Naive thymus-derived CD4-positive, alpha-beta T cell (primary cell): ENCODE measurements at regions not wholly inside any gene's neighbourhood (a gene's known extent, or its start where the extent isn't known, plus 50 kb on each side); places are given as distances from the start of the nearest gene placed in this dataset.

Source experiments
- ATAC-seq: fragments of 150-1000 bp; cut with Tn5 transposase; 2 replicates; pipeline ENCODE4 v1.10.0; 2021; ENCODE audit warnings: mild to moderate bottlenecking, moderate library complexity
- CTCF ChIA-PET: fragments of 350-600 bp; sonication (Branson Sonifier 250); formaldehyde crosslinking; loops from one replicate; lab custom pipeline; 2021; ENCODE audit warnings: antibody characterized with exemption; lab: Charles Lee
- POLR2A ChIA-PET: fragments of 350-600 bp; sonication (Branson Sonifier 250); formaldehyde crosslinking; loops from one replicate; lab custom pipeline; 2021; ENCODE audit warnings: antibody characterized with exemption, inconsistent platforms; lab: Charles Lee
- DNase-seq, 9 donors: peaks; one replicate each; pipeline versions ENCODE4 v3.0.0 to v3.0.0-alpha.2; 2020 to 2022; ENCODE audit warnings: mixed read lengths in 1 of 9
- H3K27ac ChIP-seq: one replicate; pipeline ENCODE4 v1.7.0; 2013; ENCODE audit warnings: mild to moderate bottlenecking, low read depth, low read length, moderate library complexity
- H3K27me3 ChIP-seq, 2 donors: one replicate each; pipeline ENCODE4 v1.7.0; 2013; ENCODE audit warnings: low read length in 2 of 2, mild to moderate bottlenecking in 2 of 2, moderate library complexity in 2 of 2; ENCODE audit not compliant: control insufficient read depth in 2 of 2, insufficient read depth in 2 of 2
- H3K36me3 ChIP-seq, 3 experiments: 1 replicate in 2 of 3; 2 replicates in 1 of 3; pipeline ENCODE4 v1.7.0; 2013; ENCODE audit warnings: low read length in 3 of 3, mild to moderate bottlenecking in 3 of 3, moderate library complexity in 1 of 3; ENCODE audit not compliant: insufficient read depth in 3 of 3, control insufficient read depth in 2 of 3
- H3K4me1 ChIP-seq, 2 donors: one replicate each; pipeline ENCODE4 v1.7.0; 2013; ENCODE audit warnings: low read length in 2 of 2, mild to moderate bottlenecking in 2 of 2, moderate library complexity in 1 of 2; ENCODE audit not compliant: control insufficient read depth in 2 of 2, insufficient read depth in 2 of 2
- H3K4me3 ChIP-seq: 2 replicates; pipeline ENCODE4 v1.7.0; 2013; ENCODE audit warnings: mild to moderate bottlenecking, low read length
- H3K9me3 ChIP-seq, 3 experiments: 1 replicate in 2 of 3; 2 replicates in 1 of 3; pipeline ENCODE4 v1.7.0; 2013; ENCODE audit warnings: low read length in 3 of 3; ENCODE audit not compliant: control insufficient read depth in 2 of 3
- H3K27ac Mint-ChIP-seq, 9 donors: one replicate each; pipeline ENCODE4 v1.8.0; 2020 to 2022; ENCODE audit warnings: mixed read lengths in 9 of 9, mild to moderate bottlenecking in 8 of 9, moderate library complexity in 5 of 9, inconsistent platforms in 2 of 9
- H3K27me3 Mint-ChIP-seq, 5 donors: one replicate each; pipeline ENCODE4 v1.8.0; 2021 to 2022; ENCODE audit warnings: mixed read lengths in 5 of 5, mild to moderate bottlenecking in 1 of 5
- H3K36me3 Mint-ChIP-seq, 5 donors: one replicate each; pipeline ENCODE4 v1.8.0; 2020 to 2022; ENCODE audit warnings: mixed read lengths in 5 of 5, mild to moderate bottlenecking in 3 of 5, inconsistent platforms in 1 of 5
- H3K4me1 Mint-ChIP-seq, 7 donors: one replicate each; pipeline ENCODE4 v1.8.0; 2020 to 2022; ENCODE audit warnings: mixed read lengths in 7 of 7, mild to moderate bottlenecking in 3 of 7, inconsistent platforms in 1 of 7
- H3K4me3 Mint-ChIP-seq, 10 donors: one replicate each; pipeline ENCODE4 v1.8.0; 2020 to 2022; ENCODE audit warnings: mild to moderate bottlenecking in 10 of 10, mixed read lengths in 10 of 10, moderate library complexity in 6 of 10, inconsistent platforms in 2 of 10
- H3K9me3 Mint-ChIP-seq, 11 donors: one replicate each; pipeline ENCODE4 v1.8.0; 2020 to 2022; ENCODE audit warnings: mixed read lengths in 11 of 11, mild to moderate bottlenecking in 4 of 11, inconsistent platforms in 1 of 11, moderate library complexity in 1 of 11
- intact Hi-C, 2 donors: fragments of 100-400 bp; cut with micrococcal nuclease; formaldehyde crosslinking; loops; one replicate each; pipeline ENCODE4 v1.15.1; 2023

- Mint-ChIP-seq H3K27me3 (no peaks in the 10 kb centered on the region), H3K4me3 (no peak overlapping the region), H3K9me3 (peaks cover 0 to 24% (median 5%) of the 10 kb centered on the region in 11 donors), H3K27ac (no peak overlapping the region), H3K36me3 (no peaks in the 10 kb centered on the region), H3K4me1 (no peaks in the 10 kb centered on the region)
- Histone ChIP-seq H3K27me3 (no peaks in the 10 kb centered on the region), H3K9me3 (no peaks in the 10 kb centered on the region), H3K36me3 (no peaks in the 10 kb centered on the region), H3K27ac (no peak overlapping the region), H3K4me3 (no peak overlapping the region), H3K4me1 (no peaks in the 10 kb centered on the region)
- intact Hi-C loops: no loop called here
- DNase-seq (no peak), ATAC-seq (no peak)
- CTCF ChIA-PET: no interaction called here
- POLR2A ChIA-PET: no interaction called here
Observed at GRCh38 chr6:145483191-145483996, 251.9 kb downstream of the EPM2A start.

GRCh38 chr6:145485288-145485687 is 250.0 kb downstream of the EPM2A start:
- POLR2A ChIA-PET: no interaction called here
- peaks cover 0 to 13% (median 2%) of the 10 kb centered on the region in 11 donors for H3K9me3 Mint-ChIP-seq
- no peaks in the 10 kb centered on the region for H3K36me3 ChIP-seq
- ATAC-seq (no peak), DNase-seq (no peak)
- no peaks in the 10 kb centered on the region for H3K27me3 ChIP-seq
- H3K9me3 ChIP-seq: no peaks in the 10 kb centered on the region
- H3K27me3 Mint-ChIP-seq: no peaks in the 10 kb centered on the region
- intact Hi-C loops: no loop called here
- no peak overlapping the region for H3K27ac ChIP-seq
- CTCF ChIA-PET: no interaction called here
- H3K4me1 Mint-ChIP-seq: no peaks in the 10 kb centered on the region
- H3K27ac Mint-ChIP-seq: no peak overlapping the region
- no peak overlapping the region for H3K4me3 Mint-ChIP-seq
- H3K4me1 ChIP-seq: no peaks in the 10 kb centered on the region
- H3K4me3 ChIP-seq: no peak overlapping the region
- H3K36me3 Mint-ChIP-seq: no peaks in the 10 kb centered on the region

GRCh38 chr6:145486306-145486705 is 249.0 kb downstream of the EPM2A start:
- Mint-ChIP-seq H3K27me3 (no peaks in the 10 kb centered on the region), H3K9me3 (peaks cover 0 to 17% (median 4%) of the 10 kb centered on the region in 11 donors), H3K4me3 (no peak overlapping the region), H3K36me3 (no peaks in the 10 kb centered on the region), H3K27ac (no peak overlapping the region), H3K4me1 (no peaks in the 10 kb centered on the region)
- DNase-seq (no peak), ATAC-seq (no peak)
- CTCF ChIA-PET: no interaction called here
- no peaks in the 10 kb centered on the region for H3K9me3 ChIP-seq
- H3K36me3 ChIP-seq: no peaks in the 10 kb centered on the region
- H3K4me1 ChIP-seq: no peaks in the 10 kb centered on the region
- H3K27ac ChIP-seq: no peak overlapping the region
- POLR2A ChIA-PET: no interaction called here
- intact Hi-C loops: no loop called here
- no peaks in the 10 kb centered on the region for H3K27me3 ChIP-seq
- H3K4me3 ChIP-seq: no peak overlapping the region

GRCh38 chr6:145489583-145489982 is 245.7 kb downstream of the EPM2A start:
- H3K36me3 Mint-ChIP-seq: no peaks in the 10 kb centered on the region
- intact Hi-C loops: no loop called here
- no peaks in the 10 kb centered on the region for H3K4me1 Mint-ChIP-seq
- Histone ChIP-seq H3K9me3 (no peaks in the 10 kb centered on the region), H3K4me1 (no peaks in the 10 kb centered on the region), H3K4me3 (no peak overlapping the region), H3K27me3 (no peaks in the 10 kb centered on the region), H3K36me3 (no peaks in the 10 kb centered on the region), H3K27ac (no peak overlapping the region)
- peaks cover 0 to 29% (median 7%) of the 10 kb centered on the region in 11 donors for H3K9me3 Mint-ChIP-seq
- no peak overlapping the region for H3K27ac Mint-ChIP-seq
- ATAC-seq (no peak), DNase-seq (no peak)
- H3K27me3 Mint-ChIP-seq: no peaks in the 10 kb centered on the region
- H3K4me3 Mint-ChIP-seq: no peak overlapping the region
- ChIA-PET CTCF (no interaction called here), POLR2A (no interaction called here)

GRCh38 chr6:145490068-145490467 is 245.3 kb downstream of the EPM2A start:
- Mint-ChIP-seq H3K4me1 (no peaks in the 10 kb centered on the region), H3K27ac (no peak overlapping the region), H3K9me3 (peaks cover 0 to 27% (median 8%) of the 10 kb centered on the region in 11 donors), H3K4me3 (no peak overlapping the region), H3K27me3 (no peaks in the 10 kb centered on the region), H3K36me3 (no peaks in the 10 kb centered on the region)
- no peak overlapping the region for H3K27ac ChIP-seq
- no peaks in the 10 kb centered on the region for H3K4me1 ChIP-seq
- no peaks in the 10 kb centered on the region for H3K9me3 ChIP-seq
- ChIA-PET CTCF (no interaction called here), POLR2A (no interaction called here)
- no peak overlapping the region for H3K4me3 ChIP-seq
- no peaks in the 10 kb centered on the region for H3K36me3 ChIP-seq
- no peaks in the 10 kb centered on the region for H3K27me3 ChIP-seq
- DNase-seq (no peak), ATAC-seq (no peak)
- intact Hi-C loops: no loop called here

GRCh38 chr6:145491126-145491525 is 244.2 kb downstream of the EPM2A start:
- H3K4me3 ChIP-seq: no peak overlapping the region
- POLR2A ChIA-PET: no interaction called here

GRCh38 chr6:145497006-145497405 is 238.3 kb downstream of the EPM2A start:
- ChIA-PET CTCF (no interaction called here), POLR2A (no interaction called here)

More at GRCh38 chr6:145491126-145491525, 244.2 kb downstream of the EPM2A start:
- intact Hi-C loops: no loop called here
- CTCF ChIA-PET: no interaction called here
- Mint-ChIP-seq H3K4me1 (no peaks in the 10 kb centered on the region), H3K36me3 (no peaks in the 10 kb centered on the region), H3K27ac (no peak overlapping the region), H3K9me3 (peaks cover 3 to 23% (median 11%) of the 10 kb centered on the region in 11 donors), H3K4me3 (no peak overlapping the region), H3K27me3 (peaks cover 0 to 3% (median 0%) of the 10 kb centered on the region in 5 donors)
- no peak for ATAC-seq
- Histone ChIP-seq H3K27ac (no peak overlapping the region), H3K36me3 (no peaks in the 10 kb centered on the region), H3K4me1 (no peaks in the 10 kb centered on the region), H3K27me3 (no peaks in the 10 kb centered on the region), H3K9me3 (no peaks in the 10 kb centered on the region)
- DNase-seq: no peak

More at GRCh38 chr6:145497006-145497405, 238.3 kb downstream of the EPM2A start:
- Mint-ChIP-seq H3K9me3 (peaks cover 0 to 31% (median 16%) of the 10 kb centered on the region in 11 donors), H3K27ac (no peak overlapping the region), H3K4me3 (no peak overlapping the region), H3K4me1 (no peaks in the 10 kb centered on the region), H3K27me3 (peaks cover 0 to 15% (median 4%) of the 10 kb centered on the region in 5 donors), H3K36me3 (no peaks in the 10 kb centered on the region)
- intact Hi-C loops: no loop called here
- no peaks in the 10 kb centered on the region for H3K9me3 ChIP-seq
- H3K4me1 ChIP-seq: no peaks in the 10 kb centered on the region
- DNase-seq (no peak), ATAC-seq (no peak)
- H3K36me3 ChIP-seq: no peaks in the 10 kb centered on the region
- H3K4me3 ChIP-seq: no peak overlapping the region
- no peak overlapping the region for H3K27ac ChIP-seq
- no peaks in the 10 kb centered on the region for H3K27me3 ChIP-seq
